ENCODE measurements at regions not wholly inside any gene's neighbourhood (a gene's known extent, or its start where the extent isn't known, plus 50 kb on each side); places are given as distances from the start of the nearest gene placed in this dataset.

DNA sequence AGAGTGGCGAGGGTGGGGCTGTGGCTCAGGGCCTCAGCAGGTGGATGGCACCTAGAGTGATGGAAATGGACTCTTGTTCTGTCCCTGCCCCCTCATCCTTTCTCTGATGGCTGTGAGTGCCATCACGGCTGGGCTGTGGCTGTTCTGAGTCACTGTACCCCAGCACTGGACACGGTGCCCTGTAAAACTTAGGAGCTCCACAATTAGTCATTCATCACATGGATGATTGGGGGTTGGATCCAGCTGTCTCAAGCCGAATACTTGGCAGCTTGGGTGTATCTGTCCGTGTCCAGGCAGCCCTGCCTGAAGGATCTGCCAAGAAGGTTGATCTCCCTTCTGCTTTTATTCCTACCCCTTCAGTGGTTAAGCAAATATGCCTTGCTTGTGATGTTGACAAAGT, 295.5 kb upstream of the EEF2KMT start:
- DNase-seq (no peak), FAIRE-seq (no peak)
- Histone ChIP-seq H3K27me3 (ENCODE audit: control insufficient read depth, insufficient read depth, low read length) (no peaks in the 10 kb centered on the region), H3K4me3 (ENCODE audit: low read length in 3 of 3) (no peak overlapping the region), H3K9ac (ENCODE audit: low read length in 3 of 3) (no peak overlapping the region), H3K4me1 (ENCODE audit: control insufficient read depth in 2 of 3, insufficient read depth in 2 of 3, low read depth in 1 of 3, low read length in 3 of 3) (no peaks in the 10 kb centered on the region), H3K36me3 (ENCODE audit: control insufficient read depth in 2 of 3, insufficient read depth in 3 of 3, low read length in 3 of 3) (no peaks in the 10 kb centered on the region), H3K27ac (ENCODE audit: low read depth in 2 of 2, low read length in 2 of 2) (no peak overlapping the region), H3K9me3 (ENCODE audit: control insufficient read depth in 2 of 3, insufficient read depth in 1 of 3, low read length in 3 of 3) (peaks cover 0 to 2% (median 0%) of the 10 kb centered on the region in 3 donors)
- TF ChIP-seq, protein P1, sequence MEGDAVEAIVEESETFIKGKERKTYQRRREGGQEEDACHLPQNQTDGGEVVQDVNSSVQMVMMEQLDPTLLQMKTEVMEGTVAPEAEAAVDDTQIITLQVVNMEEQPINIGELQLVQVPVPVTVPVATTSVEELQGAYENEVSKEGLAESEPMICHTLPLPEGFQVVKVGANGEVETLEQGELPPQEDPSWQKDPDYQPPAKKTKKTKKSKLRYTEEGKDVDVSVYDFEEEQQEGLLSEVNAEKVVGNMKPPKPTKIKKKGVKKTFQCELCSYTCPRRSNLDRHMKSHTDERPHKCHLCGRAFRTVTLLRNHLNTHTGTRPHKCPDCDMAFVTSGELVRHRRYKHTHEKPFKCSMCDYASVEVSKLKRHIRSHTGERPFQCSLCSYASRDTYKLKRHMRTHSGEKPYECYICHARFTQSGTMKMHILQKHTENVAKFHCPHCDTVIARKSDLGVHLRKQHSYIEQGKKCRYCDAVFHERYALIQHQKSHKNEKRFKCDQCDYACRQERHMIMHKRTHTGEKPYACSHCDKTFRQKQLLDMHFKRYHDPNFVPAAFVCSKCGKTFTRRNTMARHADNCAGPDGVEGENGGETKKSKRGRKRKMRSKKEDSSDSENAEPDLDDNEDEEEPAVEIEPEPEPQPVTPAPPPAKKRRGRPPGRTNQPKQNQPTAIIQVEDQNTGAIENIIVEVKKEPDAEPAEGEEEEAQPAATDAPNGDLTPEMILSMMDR (IDR thresholded peaks at IDR 0.05; ENCODE audit: borderline replicate concordance, extremely low read depth, insufficient read depth) = no peak
- intact Hi-C loops (cut with DNase I) = no loop called here

GRCh38 chr16:5386989-5387388, 289.4 kb upstream of the EEF2KMT start:
- H3K27me3 ChIP-seq (ENCODE audit: control insufficient read depth, insufficient read depth, low read length) = no peaks in the 10 kb centered on the region
- intact Hi-C loops (cut with DNase I) = no loop called here
- no peak overlapping the region for H3K4me3 ChIP-seq (ENCODE audit: low read length in 3 of 3)
- DNase-seq (no peak), FAIRE-seq (no peak)
- H3K4me1 ChIP-seq (ENCODE audit: control insufficient read depth in 2 of 3, insufficient read depth in 2 of 3, low read depth in 1 of 3, low read length in 3 of 3) = no peaks in the 10 kb centered on the region
- no peaks in the 10 kb centered on the region for H3K36me3 ChIP-seq (ENCODE audit: control insufficient read depth in 2 of 3, insufficient read depth in 3 of 3, low read length in 3 of 3)
- TF ChIP-seq, protein P1 (IDR thresholded peaks at IDR 0.05; ENCODE audit: borderline replicate concordance, extremely low read depth, insufficient read depth) = no peak
- H3K27ac ChIP-seq (ENCODE audit: low read depth in 2 of 2, low read length in 2 of 2) = no peak overlapping the region
- H3K9ac ChIP-seq (ENCODE audit: low read length in 3 of 3) = no peak overlapping the region
- peaks cover 0 to 15% (median 0%) of the 10 kb centered on the region in 3 donors for H3K9me3 ChIP-seq (ENCODE audit: control insufficient read depth in 2 of 3, insufficient read depth in 1 of 3, low read length in 3 of 3)

DNA sequence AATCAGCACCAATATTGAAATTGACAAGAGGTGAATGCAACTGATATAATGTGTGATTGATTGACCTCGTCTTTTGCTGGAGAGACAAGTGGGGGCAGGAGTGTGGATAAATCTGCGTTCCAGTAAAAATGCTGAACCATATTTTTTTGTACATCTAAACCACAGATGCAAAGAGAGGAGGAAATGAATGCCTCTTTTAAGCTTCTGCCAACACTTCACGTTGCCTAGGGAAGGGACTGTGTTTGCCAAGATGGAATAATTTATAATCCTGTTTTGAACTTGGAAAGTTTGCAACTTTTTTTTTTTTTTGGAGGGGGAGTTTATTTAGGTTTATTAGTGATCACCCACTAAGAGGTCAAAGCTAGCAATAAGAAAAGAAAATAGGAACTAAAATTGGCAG, 288.2 kb upstream of the EEF2KMT start:
- no peak for FAIRE-seq

More for the DNA sequence above, 288.2 kb upstream of the EEF2KMT start:
- peaks cover 0 to 15% (median 0%) of the 10 kb centered on the region in 3 donors for H3K9me3 ChIP-seq (ENCODE audit: control insufficient read depth in 2 of 3, insufficient read depth in 1 of 3, low read length in 3 of 3)
- no peaks in the 10 kb centered on the region for H3K27me3 ChIP-seq (ENCODE audit: control insufficient read depth, insufficient read depth, low read length)
- no peak overlapping the region for H3K27ac ChIP-seq (ENCODE audit: low read depth in 2 of 2, low read length in 2 of 2)
- H3K36me3 ChIP-seq (ENCODE audit: control insufficient read depth in 2 of 3, insufficient read depth in 3 of 3, low read length in 3 of 3) = no peaks in the 10 kb centered on the region
- no peak overlapping the region for H3K9ac ChIP-seq (ENCODE audit: low read length in 3 of 3)
- DNase-seq = no peak
- intact Hi-C loops (cut with DNase I) = no loop called here
- TF ChIP-seq, protein P1 (IDR thresholded peaks at IDR 0.05; ENCODE audit: borderline replicate concordance, extremely low read depth, insufficient read depth) = no peak
- H3K4me1 ChIP-seq (ENCODE audit: control insufficient read depth in 2 of 3, insufficient read depth in 2 of 3, low read depth in 1 of 3, low read length in 3 of 3) = no peaks in the 10 kb centered on the region
- no peak overlapping the region for H3K4me3 ChIP-seq (ENCODE audit: low read length in 3 of 3)
